GM13976 (cell line): ENCODE measurements at regions not wholly inside any gene's neighbourhood (a gene's known extent, or its start where the extent isn't known, plus 50 kb on each side); places are given as distances from the start of the nearest gene placed in this dataset.

Source experiments
- DNase-seq: peaks from one replicate; pipeline ENCODE4 v3.0.0; 2012; ENCODE audit warnings: low spot score
- in situ Hi-C: fragments of 300-500 bp; cut with MboI; formaldehyde crosslinking; loops from one replicate; pipeline ENCODE4 v1.12.0; 2022; ENCODE audit warnings: low sequenced_read_pairs, mixed read lengths, inconsistent platforms; ENCODE audit not compliant: unreplicated experiment
- TF ChIP-seq, protein P1 (sequence below): IDR thresholded peaks from 2 replicates; pipeline ENCODE4 v1.5.1; 2012; ENCODE audit warnings: borderline replicate concordance, mild to moderate bottlenecking; ENCODE audit not compliant: insufficient read depth; ENCODE audit errors: extremely low read depth, missing control alignments, control extremely low read depth

DNA sequence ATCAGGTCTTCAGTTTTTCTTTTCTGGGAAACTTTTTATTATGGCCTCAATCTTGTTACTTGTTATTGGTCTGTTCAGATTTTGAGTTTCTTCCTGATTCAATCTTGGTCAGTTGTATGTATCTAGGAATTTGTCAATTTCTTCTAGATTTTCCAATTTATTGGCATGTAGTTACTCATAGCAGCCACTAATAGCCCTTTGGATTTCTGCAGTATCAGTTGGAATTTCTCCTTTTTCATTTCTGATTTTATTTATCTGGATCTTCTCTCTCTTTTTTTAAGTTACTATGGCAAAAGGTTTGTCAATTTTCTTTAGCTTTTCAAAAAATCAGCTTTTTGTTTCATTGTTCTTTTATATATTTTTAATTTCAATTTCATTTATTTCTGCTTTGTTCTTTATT is 419.6 kb upstream of the KIRREL3 start:
- TF ChIP-seq, protein P1, sequence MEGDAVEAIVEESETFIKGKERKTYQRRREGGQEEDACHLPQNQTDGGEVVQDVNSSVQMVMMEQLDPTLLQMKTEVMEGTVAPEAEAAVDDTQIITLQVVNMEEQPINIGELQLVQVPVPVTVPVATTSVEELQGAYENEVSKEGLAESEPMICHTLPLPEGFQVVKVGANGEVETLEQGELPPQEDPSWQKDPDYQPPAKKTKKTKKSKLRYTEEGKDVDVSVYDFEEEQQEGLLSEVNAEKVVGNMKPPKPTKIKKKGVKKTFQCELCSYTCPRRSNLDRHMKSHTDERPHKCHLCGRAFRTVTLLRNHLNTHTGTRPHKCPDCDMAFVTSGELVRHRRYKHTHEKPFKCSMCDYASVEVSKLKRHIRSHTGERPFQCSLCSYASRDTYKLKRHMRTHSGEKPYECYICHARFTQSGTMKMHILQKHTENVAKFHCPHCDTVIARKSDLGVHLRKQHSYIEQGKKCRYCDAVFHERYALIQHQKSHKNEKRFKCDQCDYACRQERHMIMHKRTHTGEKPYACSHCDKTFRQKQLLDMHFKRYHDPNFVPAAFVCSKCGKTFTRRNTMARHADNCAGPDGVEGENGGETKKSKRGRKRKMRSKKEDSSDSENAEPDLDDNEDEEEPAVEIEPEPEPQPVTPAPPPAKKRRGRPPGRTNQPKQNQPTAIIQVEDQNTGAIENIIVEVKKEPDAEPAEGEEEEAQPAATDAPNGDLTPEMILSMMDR: no peak
- in situ Hi-C loops: no loop called here
- DNase-seq: no peak

DNA sequence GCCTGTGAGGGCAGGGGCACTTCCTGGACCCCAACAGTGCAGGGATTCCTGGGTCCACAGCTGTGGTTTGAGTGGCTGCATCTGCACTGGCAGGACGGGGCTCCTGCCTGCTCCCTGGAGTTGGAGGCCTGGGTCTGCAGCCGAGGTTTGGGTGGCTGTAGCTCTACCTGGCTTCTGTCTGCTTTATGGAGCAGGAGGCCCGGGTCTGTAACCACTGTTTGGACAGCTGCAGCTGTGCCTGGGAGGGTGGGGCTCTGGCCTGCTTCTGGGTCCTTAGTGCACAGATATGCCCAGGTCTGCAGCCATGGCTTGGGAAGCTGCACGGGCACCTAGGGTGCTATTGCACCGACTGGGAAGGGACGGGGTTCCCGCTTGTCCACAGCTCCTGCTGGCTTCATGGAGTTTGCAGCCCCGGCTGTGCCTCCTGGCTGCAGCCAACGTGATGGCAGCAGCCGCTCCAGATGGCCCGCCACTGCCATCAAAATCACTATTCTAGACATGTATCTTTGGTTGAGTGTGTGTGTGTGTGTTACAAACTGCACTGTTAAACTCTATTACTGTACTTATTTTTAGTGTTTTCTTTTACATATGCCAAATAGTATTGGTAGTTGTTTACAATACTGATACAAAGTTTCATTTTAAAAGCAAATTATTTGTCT is 412.3 kb upstream of the KIRREL3 start:
- in situ Hi-C loops: no loop called here
- DNase-seq: no peak
- TF ChIP-seq, protein P1: no peak

DNA sequence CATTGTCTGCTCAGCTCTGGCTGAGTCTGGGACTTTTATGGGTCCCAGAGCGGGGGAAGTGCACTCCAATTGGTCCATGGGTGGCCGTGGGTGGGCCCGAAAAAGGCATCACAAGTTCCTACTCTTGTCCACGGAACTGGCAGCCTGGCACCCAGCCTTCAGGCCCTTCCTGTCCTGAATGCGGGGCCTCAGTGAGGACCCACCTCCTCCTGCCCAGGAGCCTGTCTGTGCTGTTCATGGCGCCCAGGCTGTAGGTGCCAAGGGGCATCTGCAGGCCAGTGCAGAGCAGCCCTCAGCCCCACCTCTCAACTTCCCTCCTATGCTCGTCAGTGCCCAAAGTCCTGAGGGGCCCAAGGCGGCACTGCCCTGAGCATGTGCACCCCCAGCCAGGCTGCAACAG is 411.7 kb upstream of the KIRREL3 start:
- TF ChIP-seq, protein P1: no peak
- no peak for DNase-seq
- in situ Hi-C loops: no loop called here

DNA sequence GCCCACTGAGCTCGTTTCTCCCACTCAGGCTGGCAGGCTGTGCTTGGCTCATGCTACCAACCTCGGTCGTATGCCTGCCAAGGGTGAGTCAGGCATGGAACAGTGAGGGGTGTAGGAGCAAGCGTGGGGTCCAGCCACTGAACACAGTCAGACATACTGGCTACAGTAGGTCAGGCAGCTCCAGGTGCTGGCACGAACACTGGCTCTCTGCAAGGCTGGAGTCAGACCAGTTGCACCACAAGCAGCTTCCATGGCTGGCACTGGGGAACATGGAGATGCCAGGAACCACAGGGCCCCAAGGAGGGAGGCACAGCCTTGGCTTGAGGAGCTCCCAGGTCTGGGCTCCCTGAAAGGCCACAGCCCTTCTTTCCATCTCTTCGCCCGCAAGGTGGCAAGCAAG is 410.7 kb upstream of the KIRREL3 start:
- no peak for DNase-seq
- in situ Hi-C loops: no loop called here

DNA sequence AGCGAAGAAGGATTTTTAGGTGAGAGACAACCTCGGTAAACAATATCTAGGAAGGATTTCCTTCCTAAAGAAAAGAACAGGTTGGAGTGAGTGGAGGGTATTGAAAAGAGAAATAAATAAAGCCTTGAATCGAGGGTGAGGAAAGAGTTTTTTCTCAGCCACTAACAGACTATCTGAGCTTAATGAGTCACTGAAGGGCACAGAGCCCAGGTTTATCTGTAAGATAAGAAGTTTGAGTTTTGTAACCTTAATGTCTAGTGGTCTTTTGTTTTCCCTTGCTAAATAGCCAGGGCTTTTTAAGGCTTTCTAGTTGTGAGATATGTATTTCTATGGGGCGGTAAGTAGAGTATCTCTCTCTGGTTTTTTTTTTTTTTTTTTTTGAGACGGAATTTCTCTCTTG is 394.5 kb upstream of the KIRREL3 start:
- no peak for DNase-seq
- TF ChIP-seq, protein P1: no peak
- in situ Hi-C loops: no loop called here

More for the DNA sequence above, 410.7 kb upstream of the KIRREL3 start:
- TF ChIP-seq, protein P1: no peak

DNA sequence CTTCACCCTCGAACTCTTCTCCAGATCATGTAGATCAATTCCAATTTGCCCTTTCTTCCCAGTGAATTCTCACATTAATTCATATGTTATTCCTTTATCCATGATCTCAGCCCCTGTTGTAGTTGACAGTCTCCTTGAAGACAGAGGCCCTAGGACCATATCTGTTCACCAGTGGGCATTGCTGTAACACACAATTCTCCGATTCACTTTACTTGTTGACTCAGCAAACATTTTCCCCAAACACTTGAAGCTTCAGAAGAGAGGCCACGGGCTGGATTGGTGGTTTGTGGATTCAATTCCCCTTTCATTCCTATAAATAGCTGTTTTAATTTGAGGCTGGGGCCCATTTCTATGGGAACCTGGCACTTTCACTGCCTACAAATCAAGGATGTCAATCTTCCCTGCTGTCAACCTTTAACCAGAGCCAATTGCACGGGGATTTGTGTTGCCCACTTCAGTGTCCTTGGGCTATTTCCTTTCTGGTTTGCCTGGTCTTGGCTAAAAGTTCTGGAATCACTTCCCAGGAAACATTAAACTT is 393.0 kb upstream of the KIRREL3 start:
- DNase-seq: no peak
- TF ChIP-seq, protein P1: no peak
- in situ Hi-C loops: no loop called here
